ENCODE measurements at regions not wholly inside any gene's neighbourhood (a gene's known extent, or its start where the extent isn't known, plus 50 kb on each side); places are given as distances from the start of the nearest gene placed in this dataset.

GRCh38 chr6:10031617-10032016 is 383.3 kb downstream of the TFAP2A start:
- no peaks in the 10 kb centered on the region for H3K9me3 ChIP-seq
- Mint-ChIP-seq H3K4me3 (no peak overlapping the region), H3K9me3 (no peaks in the 10 kb centered on the region), H3K27me3 (no peaks in the 10 kb centered on the region), H3K4me1 (no peaks in the 10 kb centered on the region), H3K36me3 (no peaks in the 10 kb centered on the region), H3K27ac (no peak overlapping the region)
- ChIA-PET POLR2A (no interaction called here), CTCF (no interaction called here)
- no CpG with 5 or more reads among the region's 2 CpGs for WGBS (ENCODE audit: insufficient coverage)
- H3K4me3 ChIP-seq (ENCODE audit: control insufficient read depth in 1 of 2, extremely low read depth in 1 of 2, low read length in 1 of 2), result no peak overlapping the region
- H3K4me1 ChIP-seq (ENCODE audit: control insufficient read depth in 1 of 2, extremely low read depth in 1 of 2, insufficient read depth in 2 of 2, low read length in 2 of 2), result no peaks in the 10 kb centered on the region
- DNase-seq (no peak), ATAC-seq (replicated peaks in 1 of 4) (no peak)
- no peak overlapping the region for H3K27ac ChIP-seq (ENCODE audit: low read length)
- no peaks in the 10 kb centered on the region for H3K27me3 ChIP-seq (replicated peaks in 1 of 2; ENCODE audit: control insufficient read depth in 2 of 2, extremely low read depth in 1 of 2, insufficient read depth in 2 of 2, low read length in 1 of 2)
- no peaks in the 10 kb centered on the region for H3K36me3 ChIP-seq (ENCODE audit: control insufficient read depth in 2 of 2, extremely low read depth in 1 of 2, insufficient read depth in 1 of 2, low read length in 1 of 2)

- Mint-ChIP-seq H3K27me3 (no peaks in the 10 kb centered on the region), H3K4me3 (no peak overlapping the region), H3K36me3 (no peaks in the 10 kb centered on the region), H3K9me3 (no peaks in the 10 kb centered on the region), H3K4me1 (no peaks in the 10 kb centered on the region), H3K27ac (no peak overlapping the region)
- no peak overlapping the region for H3K4me3 ChIP-seq (ENCODE audit: control insufficient read depth in 1 of 2, extremely low read depth in 1 of 2, low read length in 1 of 2)
- 80% methylated on average over 1 of the region's 8 CpGs for WGBS (ENCODE audit: insufficient coverage)
- no peak overlapping the region for H3K27ac ChIP-seq (ENCODE audit: low read length)
- ATAC-seq (replicated peaks in 1 of 4) (no peak), DNase-seq (no peak)
- H3K4me1 ChIP-seq (ENCODE audit: control insufficient read depth in 1 of 2, extremely low read depth in 1 of 2, insufficient read depth in 2 of 2, low read length in 2 of 2), result no peaks in the 10 kb centered on the region
- ChIA-PET POLR2A (no interaction called here), CTCF (interaction anchor here (0.5 to 0.6 kb wide), 2 partner anchors 105 to 345 kb away, joined by 3 to 4 read pairs; no protein-coding TSS in a partner anchor)
- H3K9me3 ChIP-seq, result no peaks in the 10 kb centered on the region
- no peaks in the 10 kb centered on the region for H3K27me3 ChIP-seq (replicated peaks in 1 of 2; ENCODE audit: control insufficient read depth in 2 of 2, extremely low read depth in 1 of 2, insufficient read depth in 2 of 2, low read length in 1 of 2)
- no peaks in the 10 kb centered on the region for H3K36me3 ChIP-seq (ENCODE audit: control insufficient read depth in 2 of 2, extremely low read depth in 1 of 2, insufficient read depth in 1 of 2, low read length in 1 of 2)
Observed at GRCh38 chr6:10030942-10031537, 383.8 kb downstream of the TFAP2A start.

GRCh38 chr6:10028222-10028621 is 386.7 kb downstream of the TFAP2A start:
- ATAC-seq (replicated peaks in 1 of 4) (no peak), DNase-seq (no peak)
- H3K27ac Mint-ChIP-seq, result no peak overlapping the region
- no peaks in the 10 kb centered on the region for H3K9me3 Mint-ChIP-seq
- Histone ChIP-seq H3K27me3 (replicated peaks in 1 of 2; ENCODE audit: control insufficient read depth in 2 of 2, extremely low read depth in 1 of 2, insufficient read depth in 2 of 2, low read length in 1 of 2) (no peaks in the 10 kb centered on the region), H3K9me3 (no peaks in the 10 kb centered on the region), H3K4me1 (ENCODE audit: control insufficient read depth in 1 of 2, extremely low read depth in 1 of 2, insufficient read depth in 2 of 2, low read length in 2 of 2) (no peaks in the 10 kb centered on the region), H3K36me3 (ENCODE audit: control insufficient read depth in 2 of 2, extremely low read depth in 1 of 2, insufficient read depth in 1 of 2, low read length in 1 of 2) (no peaks in the 10 kb centered on the region), H3K4me3 (ENCODE audit: control insufficient read depth in 1 of 2, extremely low read depth in 1 of 2, low read length in 1 of 2) (no peak overlapping the region), H3K27ac (ENCODE audit: low read length) (no peak overlapping the region)
- H3K27me3 Mint-ChIP-seq, result no peaks in the 10 kb centered on the region
- H3K4me3 Mint-ChIP-seq, result no peak overlapping the region
- ChIA-PET CTCF (no interaction called here), POLR2A (no interaction called here)
- whole genome bisulfite sequencing (ENCODE audit: insufficient coverage), result no CpG with 5 or more reads among the region's 4 CpGs
- H3K4me1 Mint-ChIP-seq, result no peaks in the 10 kb centered on the region
- no peaks in the 10 kb centered on the region for H3K36me3 Mint-ChIP-seq

- ATAC-seq (replicated peaks in 1 of 4) (no peak), DNase-seq (no peak)
- Mint-ChIP-seq H3K4me3 (no peak overlapping the region), H3K36me3 (no peaks in the 10 kb centered on the region), H3K4me1 (no peaks in the 10 kb centered on the region), H3K27ac (no peak overlapping the region), H3K27me3 (no peaks in the 10 kb centered on the region), H3K9me3 (peaks cover 0 to 10% (median 3%) of the 10 kb centered on the region in 3 donors)
- H3K36me3 ChIP-seq (ENCODE audit: control insufficient read depth in 2 of 2, extremely low read depth in 1 of 2, insufficient read depth in 1 of 2, low read length in 1 of 2), result no peaks in the 10 kb centered on the region
- 80% methylated on average over 2 of the region's 3 CpGs for WGBS (ENCODE audit: insufficient coverage)
- CTCF ChIA-PET, result no interaction called here
- no peaks in the 10 kb centered on the region for H3K9me3 ChIP-seq
- H3K4me3 ChIP-seq (ENCODE audit: control insufficient read depth in 1 of 2, extremely low read depth in 1 of 2, low read length in 1 of 2), result no peak overlapping the region
- POLR2A ChIA-PET, result no interaction called here
- no peaks in the 10 kb centered on the region for H3K4me1 ChIP-seq (ENCODE audit: control insufficient read depth in 1 of 2, extremely low read depth in 1 of 2, insufficient read depth in 2 of 2, low read length in 2 of 2)
- H3K27me3 ChIP-seq (replicated peaks in 1 of 2; ENCODE audit: control insufficient read depth in 2 of 2, extremely low read depth in 1 of 2, insufficient read depth in 2 of 2, low read length in 1 of 2), result no peaks in the 10 kb centered on the region
- no peak overlapping the region for H3K27ac ChIP-seq (ENCODE audit: low read length)
Observed at GRCh38 chr6:10019851-10020250, 395.0 kb downstream of the TFAP2A start.

GRCh38 chr6:10014557-10014956 is 400.3 kb downstream of the TFAP2A start:
- H3K4me1 Mint-ChIP-seq, result no peaks in the 10 kb centered on the region
- Histone ChIP-seq H3K27ac (ENCODE audit: low read length) (no peak overlapping the region), H3K27me3 (replicated peaks in 1 of 2; ENCODE audit: control insufficient read depth in 2 of 2, extremely low read depth in 1 of 2, insufficient read depth in 2 of 2, low read length in 1 of 2) (no peaks in the 10 kb centered on the region), H3K4me1 (ENCODE audit: control insufficient read depth in 1 of 2, extremely low read depth in 1 of 2, insufficient read depth in 2 of 2, low read length in 2 of 2) (no peaks in the 10 kb centered on the region), H3K9me3 (no peaks in the 10 kb centered on the region), H3K4me3 (ENCODE audit: control insufficient read depth in 1 of 2, extremely low read depth in 1 of 2, low read length in 1 of 2) (no peak overlapping the region), H3K36me3 (ENCODE audit: control insufficient read depth in 2 of 2, extremely low read depth in 1 of 2, insufficient read depth in 1 of 2, low read length in 1 of 2) (no peaks in the 10 kb centered on the region)
- WGBS (ENCODE audit: insufficient coverage), result no CpG with 5 or more reads among the region's 5 CpGs
- H3K27ac Mint-ChIP-seq, result no peak overlapping the region
- no peak overlapping the region for H3K4me3 Mint-ChIP-seq
- peaks cover 7 to 16% (median 8%) of the 10 kb centered on the region in 3 donors for H3K9me3 Mint-ChIP-seq
- ATAC-seq (replicated peaks in 1 of 4), result no peak
- ChIA-PET CTCF (no interaction called here), POLR2A (no interaction called here)
- no peaks in the 10 kb centered on the region for H3K27me3 Mint-ChIP-seq
- DNase-seq, result no peak
- H3K36me3 Mint-ChIP-seq, result no peaks in the 10 kb centered on the region

- Histone ChIP-seq H3K4me1 (ENCODE audit: control insufficient read depth in 1 of 2, extremely low read depth in 1 of 2, insufficient read depth in 2 of 2, low read length in 2 of 2) (no peaks in the 10 kb centered on the region), H3K27ac (ENCODE audit: low read length) (no peak overlapping the region), H3K4me3 (ENCODE audit: control insufficient read depth in 1 of 2, extremely low read depth in 1 of 2, low read length in 1 of 2) (no peak overlapping the region), H3K27me3 (replicated peaks in 1 of 2; ENCODE audit: control insufficient read depth in 2 of 2, extremely low read depth in 1 of 2, insufficient read depth in 2 of 2, low read length in 1 of 2) (no peaks in the 10 kb centered on the region), H3K36me3 (ENCODE audit: control insufficient read depth in 2 of 2, extremely low read depth in 1 of 2, insufficient read depth in 1 of 2, low read length in 1 of 2) (no peaks in the 10 kb centered on the region), H3K9me3 (no peaks in the 10 kb centered on the region)
- 67% methylated on average over 1 of the region's 3 CpGs for WGBS (ENCODE audit: insufficient coverage)
- DNase-seq (no peak), ATAC-seq (replicated peaks in 1 of 4) (no peak)
- POLR2A ChIA-PET, result no interaction called here
- no peak overlapping the region for H3K27ac Mint-ChIP-seq
- H3K36me3 Mint-ChIP-seq, result no peaks in the 10 kb centered on the region
- CTCF ChIA-PET, result no interaction called here
- H3K4me1 Mint-ChIP-seq, result no peaks in the 10 kb centered on the region
- H3K4me3 Mint-ChIP-seq, result no peak overlapping the region
- H3K9me3 Mint-ChIP-seq, result peaks cover 0 to 5% (median 2%) of the 10 kb centered on the region in 3 donors
- no peaks in the 10 kb centered on the region for H3K27me3 Mint-ChIP-seq
Observed at GRCh38 chr6:10000551-10000950, 414.3 kb downstream of the TFAP2A start.

- Mint-ChIP-seq H3K27ac (no peak overlapping the region), H3K27me3 (no peaks in the 10 kb centered on the region), H3K4me1 (no peaks in the 10 kb centered on the region), H3K36me3 (no peaks in the 10 kb centered on the region), H3K4me3 (no peak overlapping the region), H3K9me3 (peaks cover 0 to 5% (median 2%) of the 10 kb centered on the region in 3 donors)
- no peaks in the 10 kb centered on the region for H3K9me3 ChIP-seq
- no peak for DNase-seq
- H3K4me3 ChIP-seq (ENCODE audit: control insufficient read depth in 1 of 2, extremely low read depth in 1 of 2, low read length in 1 of 2), result no peak overlapping the region
- no CpG with 5 or more reads among the region's 3 CpGs for WGBS (ENCODE audit: insufficient coverage)
- ATAC-seq (replicated peaks in 1 of 4), result no peak
- POLR2A ChIA-PET, result no interaction called here
- no peaks in the 10 kb centered on the region for H3K27me3 ChIP-seq (replicated peaks in 1 of 2; ENCODE audit: control insufficient read depth in 2 of 2, extremely low read depth in 1 of 2, insufficient read depth in 2 of 2, low read length in 1 of 2)
- CTCF ChIA-PET, result no interaction called here
- H3K36me3 ChIP-seq (ENCODE audit: control insufficient read depth in 2 of 2, extremely low read depth in 1 of 2, insufficient read depth in 1 of 2, low read length in 1 of 2), result no peaks in the 10 kb centered on the region
- no peak overlapping the region for H3K27ac ChIP-seq (ENCODE audit: low read length)
- H3K4me1 ChIP-seq (ENCODE audit: control insufficient read depth in 1 of 2, extremely low read depth in 1 of 2, insufficient read depth in 2 of 2, low read length in 2 of 2), result no peaks in the 10 kb centered on the region
Observed at GRCh38 chr6:9999796-10000195, 415.1 kb downstream of the TFAP2A start.
